H54 (cell line): ENCODE measurements at regions not wholly inside any gene's neighbourhood (a gene's known extent, or its start where the extent isn't known, plus 50 kb on each side); places are given as distances from the start of the nearest gene placed in this dataset.

ENCODE experiments used
- DNase-seq: peaks from one replicate; pipeline ENCODE4 v3.0.0; 2011; ENCODE audit warnings: low spot score, mixed read lengths; ENCODE audit not compliant: insufficient read length
- FAIRE-seq: peaks from 3 replicates; lab custom pipeline; 2011; peaks lifted over from hg19 to GRCh38; lab: Jason Lieb, UNC
- POLR2A ChIP-seq: IDR thresholded peaks from 2 replicates; pipeline ENCODE4 v1.6.1; 2011; ENCODE audit warnings: low read depth, mild to moderate bottlenecking, low read length

- DNase-seq (no peak), FAIRE-seq (no peak)
- TF ChIP-seq POLR2A: no peak
Observed at GRCh38 chr18:38982072-38982471, 1416.5 kb upstream of the CELF4 start.

GRCh38 chr18:38981389-38981788, 1415.8 kb upstream of the CELF4 start:
- FAIRE-seq (no peak), DNase-seq (no peak)
- no peak for TF ChIP-seq POLR2A

GRCh38 chr18:38980420-38980819, 1414.8 kb upstream of the CELF4 start:
- no peak for DNase-seq
- no peak for TF ChIP-seq POLR2A
- no peak for FAIRE-seq

- FAIRE-seq (no peak), DNase-seq (no peak)
- no peak for TF ChIP-seq POLR2A
Observed at GRCh38 chr18:38972571-38972970, 1407.0 kb upstream of the CELF4 start.

GRCh38 chr18:38971881-38972280, 1406.3 kb upstream of the CELF4 start:
- DNase-seq (no peak), FAIRE-seq (no peak)
- no peak for TF ChIP-seq POLR2A

GRCh38 chr18:38966841-38967240, 1401.2 kb upstream of the CELF4 start:
- TF ChIP-seq POLR2A: no peak
- no peak for FAIRE-seq
- no peak for DNase-seq

- FAIRE-seq (no peak), DNase-seq (no peak)
- TF ChIP-seq POLR2A: no peak
Observed at GRCh38 chr18:38963943-38964660, 1398.5 kb upstream of the CELF4 start.

GRCh38 chr18:38961880-38962279, 1396.3 kb upstream of the CELF4 start:
- no peak for DNase-seq
- no peak for TF ChIP-seq POLR2A
- FAIRE-seq: no peak

- TF ChIP-seq POLR2A: no peak
- FAIRE-seq (no peak), DNase-seq (no peak)
Observed at GRCh38 chr18:38957736-38958135, 1392.1 kb upstream of the CELF4 start.

- FAIRE-seq (no peak), DNase-seq (no peak)
- no peak for TF ChIP-seq POLR2A
Observed at GRCh38 chr18:38956068-38956467, 1390.5 kb upstream of the CELF4 start.

- TF ChIP-seq POLR2A: no peak
- DNase-seq: no peak
- no peak for FAIRE-seq
Observed at GRCh38 chr18:38951633-38952032, 1386.0 kb upstream of the CELF4 start.

GRCh38 chr18:38948436-38948835, 1382.8 kb upstream of the CELF4 start:
- TF ChIP-seq POLR2A: no peak
- DNase-seq: no peak
- no peak for FAIRE-seq

GRCh38 chr18:38944446-38945024, 1378.9 kb upstream of the CELF4 start:
- DNase-seq (no peak), FAIRE-seq (no peak)
- TF ChIP-seq POLR2A: no peak

- no peak for TF ChIP-seq POLR2A
- no peak for FAIRE-seq
- DNase-seq: no peak
Observed at GRCh38 chr18:38941711-38942561, 1376.3 kb upstream of the CELF4 start.
